GM18907 (cell line): ENCODE measurements at regions not wholly inside any gene's neighbourhood (a gene's known extent, or its start where the extent isn't known, plus 50 kb on each side); places are given as distances from the start of the nearest gene placed in this dataset.

Experiments used
- ATAC-seq: cut with Tn5 transposase; IDR thresholded peaks from one replicate; pipeline ENCODE4 v1.9.1; 2021; ENCODE audit warnings: mild to moderate bottlenecking, moderate library complexity; ENCODE audit not compliant: unreplicated experiment

GRCh38 chr3:55244247-55244646 is 242.9 kb downstream of the WNT5A start:
- no peak for ATAC-seq

DNA sequence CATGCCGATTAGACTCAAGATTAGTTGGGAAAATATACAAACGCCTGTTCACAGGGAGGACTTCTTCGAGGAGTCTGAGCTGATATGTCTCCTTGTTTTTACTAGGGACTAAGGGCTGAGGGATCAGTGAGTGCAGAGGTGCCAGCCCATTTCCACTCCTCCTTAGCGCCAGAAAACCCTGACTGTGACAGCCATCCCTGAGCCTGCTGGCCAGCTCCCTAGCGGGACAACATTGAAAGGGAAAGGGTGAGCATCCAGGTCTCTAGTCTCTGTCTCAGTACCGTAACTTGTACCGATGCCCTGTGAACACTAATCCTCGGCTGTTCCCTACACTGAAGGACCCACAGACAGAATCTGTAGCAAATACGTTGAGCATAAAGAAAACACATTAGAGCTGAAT is 243.4 kb downstream of the WNT5A start:
- no peak for ATAC-seq

DNA sequence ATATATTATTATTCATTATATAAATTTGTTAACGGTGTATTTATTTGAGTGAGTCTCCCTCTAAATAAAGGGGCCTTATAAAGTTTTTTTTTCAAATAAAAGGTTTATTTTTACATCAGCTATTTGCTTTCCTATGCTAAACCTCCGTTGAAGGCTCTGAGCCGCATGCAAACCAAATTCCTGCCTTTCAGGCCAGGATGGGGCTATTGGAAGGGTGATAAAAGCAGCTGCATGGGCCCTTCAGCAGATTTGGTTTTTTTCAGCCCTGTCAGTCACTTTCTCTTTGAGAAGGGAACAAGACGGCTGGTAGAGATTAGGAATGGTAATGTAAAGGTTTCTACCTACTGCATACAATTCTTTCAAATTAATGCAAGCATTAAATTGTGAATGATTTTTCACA is 244.2 kb downstream of the WNT5A start:
- no peak for ATAC-seq

DNA sequence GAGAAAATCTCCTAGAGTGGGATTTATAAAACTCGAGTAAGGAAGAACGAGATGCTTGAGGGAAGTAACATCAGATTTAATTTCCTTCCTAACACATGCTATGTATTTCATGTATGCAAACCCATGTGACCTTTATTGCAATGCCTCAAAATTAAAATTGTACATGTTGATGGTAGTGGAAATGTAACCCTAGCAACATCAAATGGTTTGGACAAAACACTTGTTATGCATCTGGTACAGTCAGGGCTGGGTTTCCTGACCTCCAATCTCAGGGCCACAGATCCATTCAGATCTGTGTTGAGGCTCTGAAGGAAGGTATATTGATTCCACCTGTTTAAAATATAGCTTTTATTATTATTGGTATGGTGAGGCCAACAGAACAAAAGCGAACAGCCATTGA is 246.0 kb downstream of the WNT5A start:
- no peak for ATAC-seq

GRCh38 chr3:55235416-55235815 is 251.7 kb downstream of the WNT5A start:
- ATAC-seq: no peak

DNA sequence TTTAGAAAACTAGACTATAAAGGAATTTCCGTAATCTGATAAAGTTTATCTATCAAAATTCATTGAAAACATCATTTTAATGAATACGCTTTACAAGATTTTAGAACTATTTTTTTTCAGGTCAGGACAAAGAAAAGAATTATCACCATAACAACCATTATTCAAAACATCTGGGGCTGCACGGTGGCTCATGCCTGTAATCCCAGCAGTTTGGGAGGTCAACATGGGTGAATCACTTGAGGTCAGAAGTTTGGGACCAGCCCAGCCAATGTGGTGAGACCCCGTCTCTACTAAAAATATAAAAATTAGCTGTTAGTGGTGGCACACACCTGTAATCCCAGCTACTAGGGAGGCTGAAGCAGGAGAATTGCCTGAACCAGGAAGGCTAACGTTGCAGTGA is 260.4 kb downstream of the WNT5A start:
- no peak for ATAC-seq

DNA sequence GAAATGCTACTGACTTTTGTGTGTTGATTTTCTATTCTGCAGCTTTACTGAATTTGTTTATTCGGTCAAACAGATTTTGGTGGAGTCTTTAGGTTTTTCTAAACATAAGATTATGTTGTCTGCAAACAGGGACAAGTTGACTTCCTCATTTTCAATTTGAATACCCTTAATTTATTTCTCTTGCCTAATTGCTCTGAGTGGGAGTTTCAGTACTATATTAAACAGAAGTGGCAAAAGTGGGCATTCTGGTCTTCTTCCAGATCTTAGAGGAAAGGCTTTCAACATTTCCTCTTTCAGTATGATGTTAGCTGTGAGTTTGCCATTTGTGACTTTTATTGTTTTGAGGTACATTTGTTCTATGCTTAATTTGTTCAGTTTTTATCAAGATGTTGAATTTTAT is 268.5 kb downstream of the WNT5A start:
- ATAC-seq: no peak

- no peak for ATAC-seq
Observed at GRCh38 chr3:55207744-55208143, 279.4 kb downstream of the WNT5A start.

DNA sequence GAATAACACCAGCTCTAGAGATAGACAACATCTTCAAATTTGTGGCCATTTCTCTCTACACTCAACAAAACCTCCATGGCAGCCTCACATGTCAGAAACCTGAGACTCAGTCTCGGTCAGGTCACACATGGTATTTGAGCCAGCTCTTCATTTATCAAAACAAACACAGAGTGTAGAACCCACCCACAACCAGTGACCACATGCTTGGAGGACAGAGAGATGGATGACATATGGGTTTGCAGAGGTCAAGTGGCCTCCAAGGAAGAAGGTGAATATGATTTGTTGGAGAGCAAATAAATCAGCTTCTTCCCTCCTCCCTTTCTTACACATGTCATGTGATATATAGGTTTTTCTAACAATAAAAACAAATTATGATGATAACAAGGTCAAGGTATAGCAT is 278.1 kb upstream of the LRTM1 start:
- no peak for ATAC-seq

DNA sequence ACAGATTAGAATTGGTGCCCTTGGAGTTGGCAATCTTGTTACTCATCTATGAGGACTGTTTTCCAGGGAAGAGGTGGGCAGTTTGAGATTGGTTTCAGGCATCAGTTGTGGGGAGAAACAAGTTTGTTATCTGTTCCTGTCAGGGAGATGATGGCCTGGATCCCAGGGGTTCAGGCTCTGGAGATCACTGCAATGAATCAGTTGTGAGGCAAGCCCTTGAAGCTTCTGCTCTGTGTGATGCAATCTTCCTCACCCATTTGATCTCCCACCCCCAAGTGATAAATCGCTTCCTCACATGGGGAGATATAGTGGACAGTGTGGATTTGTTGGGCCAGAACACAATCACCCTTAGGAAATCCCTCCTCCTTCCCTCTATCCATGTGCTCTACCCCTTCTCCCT is 276.6 kb upstream of the LRTM1 start:
- no peak for ATAC-seq

- ATAC-seq: no peak
Observed at GRCh38 chr3:55203546-55203945, 275.7 kb upstream of the LRTM1 start.

GRCh38 chr3:55203006-55203405 is 275.1 kb upstream of the LRTM1 start:
- ATAC-seq: no peak

DNA sequence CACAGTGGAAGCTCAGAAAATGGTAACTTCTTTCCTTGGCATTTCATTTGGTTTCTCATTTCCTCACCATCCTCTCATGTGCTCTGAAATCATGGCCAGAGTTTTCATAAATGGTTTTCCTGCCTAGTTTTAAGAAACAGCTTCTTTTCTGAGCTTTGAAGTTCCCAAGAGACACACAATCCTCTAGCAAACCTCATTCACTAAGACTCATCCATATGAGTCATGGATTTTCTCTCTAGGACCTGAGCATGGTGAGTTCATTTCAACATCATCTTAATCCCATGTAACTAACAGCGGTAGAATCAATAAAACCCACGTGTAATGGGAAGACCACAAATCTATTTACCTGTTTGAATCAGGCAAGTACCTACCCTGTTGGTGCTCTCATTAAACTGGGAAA is 274.5 kb upstream of the LRTM1 start:
- ATAC-seq: no peak

DNA sequence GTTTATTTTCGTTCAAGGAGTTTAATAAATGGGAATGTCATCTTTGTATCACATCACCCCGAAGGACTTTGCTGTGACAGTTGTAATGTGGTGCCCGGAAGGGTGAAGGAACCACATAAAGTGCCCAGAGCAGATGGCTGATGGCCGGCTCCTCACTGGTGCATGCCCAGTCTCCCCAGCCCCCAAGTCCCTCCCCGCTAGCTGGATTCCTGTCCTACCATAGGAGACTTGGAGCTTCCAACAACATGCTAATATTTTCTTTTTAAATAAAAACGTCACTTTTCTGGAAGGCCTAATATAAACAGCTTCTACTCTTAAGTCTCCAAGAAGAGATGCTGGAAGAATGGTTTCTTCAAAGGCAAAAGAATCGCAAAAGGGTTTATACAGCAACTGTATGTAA is 273.9 kb upstream of the LRTM1 start:
- ATAC-seq: no peak

- ATAC-seq: no peak
Observed at GRCh38 chr3:55200906-55201305, 273.0 kb upstream of the LRTM1 start.

GRCh38 chr3:55198554-55198953 is 270.7 kb upstream of the LRTM1 start:
- ATAC-seq: no peak

DNA sequence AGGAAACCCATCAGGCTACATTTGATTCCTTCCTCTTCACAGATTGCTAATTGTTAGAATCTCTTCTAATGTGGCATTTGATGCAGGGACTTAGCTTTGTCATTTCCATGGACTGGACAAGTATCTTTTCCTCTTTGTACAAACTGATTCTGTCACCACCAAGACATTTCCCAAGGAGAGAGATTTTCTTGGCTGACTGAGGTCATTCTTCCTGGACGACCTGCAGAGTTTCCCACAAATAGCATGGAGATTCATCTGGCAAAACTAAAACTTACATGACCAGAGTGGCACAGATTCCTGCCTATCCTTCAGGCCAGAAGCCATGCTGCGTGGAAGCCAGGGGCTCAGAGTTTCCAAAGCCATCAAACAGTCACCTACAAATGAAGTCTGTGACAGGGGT is 269.2 kb upstream of the LRTM1 start:
- ATAC-seq: no peak

GRCh38 chr3:55196495-55196894 is 268.6 kb upstream of the LRTM1 start:
- ATAC-seq: no peak

- no peak for ATAC-seq
Observed at GRCh38 chr3:55194376-55194775, 266.5 kb upstream of the LRTM1 start.

GRCh38 chr3:55191911-55192775 is 264.3 kb upstream of the LRTM1 start:
- no peak for ATAC-seq

DNA sequence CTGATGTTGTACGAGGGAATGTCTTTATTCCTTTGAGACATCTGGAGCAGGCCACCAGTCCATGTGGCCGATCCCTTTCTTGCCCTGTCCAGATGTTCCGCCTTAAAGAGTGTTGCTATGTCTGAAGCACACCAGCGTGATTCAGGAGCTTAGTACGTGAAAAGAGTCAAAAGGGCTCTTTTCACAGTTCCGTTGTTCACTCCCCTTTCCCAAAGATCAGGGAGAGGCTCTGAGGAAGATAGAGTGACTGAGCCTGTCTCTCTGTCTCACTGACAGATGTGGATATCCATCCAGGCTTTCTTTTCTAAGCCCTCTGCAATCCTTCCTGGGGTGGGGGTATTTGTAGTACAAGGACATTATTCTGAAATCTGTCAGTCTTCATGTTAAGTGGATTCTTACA is 262.5 kb upstream of the LRTM1 start:
- ATAC-seq: no peak

DNA sequence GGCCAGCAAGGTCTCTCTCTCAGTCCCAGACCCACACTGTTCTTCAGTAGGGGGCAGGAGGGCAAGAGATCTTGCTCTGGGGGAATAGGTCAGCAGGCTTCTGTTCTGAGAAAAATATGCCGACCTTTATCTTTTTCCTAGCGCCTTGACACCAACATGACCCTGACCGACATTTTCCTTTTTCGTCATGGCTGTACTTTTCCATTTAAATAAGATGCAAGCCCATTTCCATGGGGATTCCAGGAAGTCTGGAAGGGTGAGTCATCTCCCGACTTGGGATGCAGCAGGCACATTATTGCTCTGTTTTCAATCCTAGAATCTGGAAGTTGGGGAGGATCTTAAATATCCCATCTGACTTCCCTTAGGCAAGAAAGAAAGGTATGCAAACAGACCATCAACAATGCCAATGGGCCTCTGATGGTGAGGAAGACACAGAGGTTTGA is 261.5 kb upstream of the LRTM1 start:
- no peak for ATAC-seq

GRCh38 chr3:55185380-55185779 is 257.5 kb upstream of the LRTM1 start:
- ATAC-seq: no peak
